HEK293 (cell line): ENCODE measurements at regions not wholly inside any gene's neighbourhood (a gene's known extent, or its start where the extent isn't known, plus 50 kb on each side); places are given as distances from the start of the nearest gene placed in this dataset.

Experiments
- CTCF ChIA-PET: fragments of 350-600 bp; formaldehyde crosslinking; extraction: SDS; loops from one replicate; lab custom pipeline; 2021; ENCODE audit warnings: antibody characterized with exemption; lab: Yijun Ruan, JAX
- POLR2A ChIA-PET: fragments of 300-600 bp; formaldehyde crosslinking; extraction: SDS; loops from one replicate; lab custom pipeline; 2020; ENCODE audit warnings: antibody characterized with exemption, inconsistent platforms; lab: Yijun Ruan, JAX
- H3K27ac ChIP-seq: fragments of 200-500 bp; sonication (Bioruptor generic); 2 replicates; pipeline ENCODE4 v1.5.1; 2014; ENCODE audit warnings: low read depth, low read length, control low read depth, inconsistent platforms; ENCODE audit errors: extremely low read depth
- H3K36me3 ChIP-seq, 2 experiments: fragments of 200-500 bp in 1 of 2; sonication (Bioruptor generic) in 1 of 2; 1 replicate in 1 of 2; 2 replicates in 1 of 2; pipeline ENCODE4 v1.5.1; 2014 to 2017; ENCODE audit warnings: inconsistent platforms in 2 of 2, low read length in 2 of 2; ENCODE audit not compliant: control insufficient read depth in 2 of 2, insufficient read depth in 1 of 2
- H3K4me1 ChIP-seq: fragments of 200-500 bp; sonication (Bioruptor generic); 2 replicates; pipeline ENCODE4 v1.5.1; 2014; ENCODE audit warnings: mild to moderate bottlenecking, low read length, inconsistent platforms; ENCODE audit not compliant: control insufficient read depth, insufficient read depth
- H3K4me3 ChIP-seq: 2 replicates; pipeline ENCODE4 v1.5.1; 2011; ENCODE audit warnings: low read depth, mild to moderate bottlenecking, control low read depth, low read length, moderate library complexity
- H3K9me3 ChIP-seq: fragments of 200-500 bp; sonication (Bioruptor generic); 2 replicates; pipeline ENCODE4 v1.5.1; 2014; ENCODE audit warnings: low read depth, low read length, inconsistent platforms; ENCODE audit not compliant: control insufficient read depth, insufficient read depth
- AEBP2 ChIP-seq: fragments of 450-650 bp; formaldehyde crosslinking; IDR thresholded peaks from 2 replicates; pipeline ENCODE4 v1.5.1; 2016; ENCODE audit warnings: missing biosample characterization, missing genetic modification characterization, borderline replicate concordance
- FEZF1 ChIP-seq: fragments of 450-650 bp; formaldehyde crosslinking; IDR thresholded peaks from 2 replicates; pipeline ENCODE4 v1.5.1; 2016; ENCODE audit warnings: missing biosample characterization, missing genetic modification characterization
- GLIS1 ChIP-seq: fragments of 450-650 bp; formaldehyde crosslinking; IDR thresholded peaks from 2 replicates; pipeline ENCODE4 v1.5.1; 2016; ENCODE audit warnings: missing biosample characterization, missing genetic modification characterization
- SETDB1 ChIP-seq: IDR thresholded peaks from one replicate; pipeline ENCODE4 v1.6.1; 2017; ENCODE audit warnings: mild to moderate bottlenecking, low read length, moderate library complexity, mixed read lengths; ENCODE audit not compliant: insufficient read length
- SP7 ChIP-seq: fragments of 450-650 bp; formaldehyde crosslinking; IDR thresholded peaks from 2 replicates; pipeline ENCODE4 v1.5.1; 2016; ENCODE audit warnings: missing biosample characterization, missing genetic modification characterization
- TCF7L2 ChIP-seq: IDR thresholded peaks from 2 replicates; pipeline ENCODE4 v1.6.1; 2011; ENCODE audit warnings: low read depth, mild to moderate bottlenecking, inconsistent platforms, low read length, moderate library complexity, borderline replicate concordance
- WT1 ChIP-seq: fragments of 450-650 bp; formaldehyde crosslinking; IDR thresholded peaks from 2 replicates; pipeline ENCODE4 v1.5.1; 2016; ENCODE audit warnings: missing biosample characterization, missing genetic modification characterization
- YY2 ChIP-seq: fragments of 450-650 bp; formaldehyde crosslinking; IDR thresholded peaks from 2 replicates; pipeline ENCODE4 v1.5.1; 2016; ENCODE audit warnings: missing biosample characterization, missing genetic modification characterization
- ZFP69B ChIP-seq: fragments of 450-650 bp; formaldehyde crosslinking; IDR thresholded peaks from 2 replicates; pipeline ENCODE4 v1.5.1; 2016; ENCODE audit warnings: missing biosample characterization, missing genetic modification characterization
- ZNF148 ChIP-seq: fragments of 450-650 bp; formaldehyde crosslinking; IDR thresholded peaks from 2 replicates; pipeline ENCODE4 v1.5.0; 2017; ENCODE audit warnings: missing biosample characterization, missing genetic modification characterization, borderline replicate concordance
- ZNF311 ChIP-seq: fragments of 450-650 bp; formaldehyde crosslinking; IDR thresholded peaks from 2 replicates; pipeline ENCODE4 v1.5.1; 2017; ENCODE audit warnings: missing biosample characterization, missing genetic modification characterization, borderline replicate concordance
- ZNF324 ChIP-seq: fragments of 450-650 bp; formaldehyde crosslinking; IDR thresholded peaks from 2 replicates; pipeline ENCODE4 v1.5.1; 2016; ENCODE audit warnings: missing biosample characterization, missing genetic modification characterization
- ZNF416 ChIP-seq: fragments of 450-650 bp; formaldehyde crosslinking; IDR thresholded peaks from 2 replicates; pipeline ENCODE4 v1.5.1; 2016; ENCODE audit warnings: missing biosample characterization, missing genetic modification characterization
- ZNF510 ChIP-seq: fragments of 450-650 bp; formaldehyde crosslinking; IDR thresholded peaks from 2 replicates; pipeline ENCODE4 v1.5.1; 2018; ENCODE audit warnings: mild to moderate bottlenecking, missing genetic modification characterization, missing biosample characterization; ENCODE audit not compliant: insufficient replicate concordance
- ZNF596 ChIP-seq: fragments of 450-650 bp; IDR thresholded peaks from 2 replicates; pipeline ENCODE4 v1.5.0; 2018; ENCODE audit warnings: missing biosample characterization, mild to moderate bottlenecking, missing genetic modification characterization, moderate library complexity
- ZNF785 ChIP-seq: fragments of 450-650 bp; formaldehyde crosslinking; IDR thresholded peaks from 2 replicates; pipeline ENCODE4 v1.5.1; 2016; ENCODE audit warnings: missing biosample characterization, missing genetic modification characterization
- ZSCAN4 ChIP-seq: fragments of 450-650 bp; formaldehyde crosslinking; IDR thresholded peaks from 2 replicates; pipeline ENCODE4 v1.5.1; 2017; ENCODE audit warnings: missing biosample characterization, missing genetic modification characterization
- TF ChIP-seq, protein P1 (sequence below): fragments of 450-650 bp; formaldehyde crosslinking; IDR thresholded peaks from 2 replicates; pipeline ENCODE4 v1.5.1; 2016; ENCODE audit warnings: missing biosample characterization, missing genetic modification characterization

DNA sequence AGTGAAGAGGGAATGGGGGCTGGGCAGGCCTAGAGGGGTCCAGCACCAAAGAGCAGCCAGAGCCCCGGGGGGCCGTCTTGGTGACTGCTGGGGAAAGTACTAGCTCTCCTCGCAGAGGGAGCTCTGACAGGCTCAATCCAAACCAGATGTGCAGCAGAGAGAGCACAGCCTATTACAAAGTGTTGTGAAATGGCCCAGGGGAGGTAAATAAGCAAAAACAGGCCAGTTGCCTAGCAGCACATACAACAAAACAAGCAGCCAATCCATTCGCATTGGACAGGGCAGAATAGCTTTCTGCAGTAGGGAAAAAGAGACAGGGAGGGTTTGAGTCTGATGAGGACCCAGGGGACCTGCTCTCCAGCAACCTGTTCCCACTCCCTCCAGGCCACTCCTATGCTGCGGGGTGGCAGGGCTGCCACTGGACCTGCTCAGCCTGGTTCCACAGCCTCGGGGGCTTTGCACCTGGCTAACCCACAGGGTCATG lies 239.6 kb upstream of the FGGY start (continued):
- 0 out of 2 replicates have a peak, but pooled peaks have one; percentile 17 for TF ChIP-seq WT1 (tag by site-specific recombination)

DNA sequence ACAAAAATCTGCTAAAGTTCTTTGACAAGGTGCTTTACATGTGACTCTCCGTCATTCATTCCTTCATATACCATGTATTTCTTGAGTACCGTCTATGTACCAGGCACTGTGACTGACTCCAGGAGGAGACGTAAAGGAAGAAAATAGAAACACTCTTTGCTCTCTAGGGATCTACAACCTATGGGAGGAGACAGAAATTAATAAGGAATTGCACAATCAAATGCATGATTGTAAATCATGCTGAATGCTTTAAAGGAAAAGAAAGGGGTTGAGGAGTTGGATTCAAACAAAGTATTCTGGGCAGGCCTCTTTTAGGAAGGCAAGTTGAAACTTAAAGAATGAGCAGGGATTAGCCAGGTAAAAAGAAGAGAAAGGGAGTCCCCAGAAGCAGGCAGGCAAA lies 239.1 kb upstream of the FGGY start:
- TF ChIP-seq FEZF1 (no peak), ZNF785 (tag by site-specific recombination) (no peak), SETDB1 (no peak), ZNF510 (tag by site-specific recombination) (no peak), ZNF416 (tag by site-specific recombination) (no peak), ZNF324 (tag by site-specific recombination) (no peak), TCF7L2 (no peak), ZFP69B (tag by site-specific recombination) (no peak), ZNF148 (tag by site-specific recombination) (no peak), SP7 (tag by site-specific recombination) (no peak), YY2 (tag by site-specific recombination) (no peak), ZNF311 (tag by site-specific recombination) (no peak), AEBP2 (tag by site-specific recombination) (no peak)
- TF ChIP-seq, protein P1, sequence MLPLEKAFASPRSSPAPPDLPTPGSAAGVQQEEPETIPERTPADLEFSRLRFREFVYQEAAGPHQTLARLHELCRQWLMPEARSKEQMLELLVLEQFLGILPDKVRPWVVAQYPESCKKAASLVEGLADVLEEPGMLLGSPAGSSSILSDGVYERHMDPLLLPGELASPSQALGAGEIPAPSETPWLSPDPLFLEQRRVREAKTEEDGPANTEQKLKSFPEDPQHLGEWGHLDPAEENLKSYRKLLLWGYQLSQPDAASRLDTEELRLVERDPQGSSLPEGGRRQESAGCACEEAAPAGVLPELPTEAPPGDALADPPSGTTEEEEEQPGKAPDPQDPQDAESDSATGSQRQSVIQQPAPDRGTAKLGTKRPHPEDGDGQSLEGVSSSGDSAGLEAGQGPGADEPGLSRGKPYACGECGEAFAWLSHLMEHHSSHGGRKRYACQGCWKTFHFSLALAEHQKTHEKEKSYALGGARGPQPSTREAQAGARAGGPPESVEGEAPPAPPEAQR (tag by site-specific recombination) = no peak
- peaks cover 8% of the 10 kb centered on the region; the same call in 1 of the 2 replicates for H3K4me1 ChIP-seq
- POLR2A ChIA-PET = no interaction called here
- H3K4me3 ChIP-seq = no peak overlapping the region
- CTCF ChIA-PET = no interaction called here
- no peak overlapping the region for H3K27ac ChIP-seq
- no peaks in the 10 kb centered on the region for H3K9me3 ChIP-seq
- no peaks in the 10 kb centered on the region for H3K36me3 ChIP-seq

DNA sequence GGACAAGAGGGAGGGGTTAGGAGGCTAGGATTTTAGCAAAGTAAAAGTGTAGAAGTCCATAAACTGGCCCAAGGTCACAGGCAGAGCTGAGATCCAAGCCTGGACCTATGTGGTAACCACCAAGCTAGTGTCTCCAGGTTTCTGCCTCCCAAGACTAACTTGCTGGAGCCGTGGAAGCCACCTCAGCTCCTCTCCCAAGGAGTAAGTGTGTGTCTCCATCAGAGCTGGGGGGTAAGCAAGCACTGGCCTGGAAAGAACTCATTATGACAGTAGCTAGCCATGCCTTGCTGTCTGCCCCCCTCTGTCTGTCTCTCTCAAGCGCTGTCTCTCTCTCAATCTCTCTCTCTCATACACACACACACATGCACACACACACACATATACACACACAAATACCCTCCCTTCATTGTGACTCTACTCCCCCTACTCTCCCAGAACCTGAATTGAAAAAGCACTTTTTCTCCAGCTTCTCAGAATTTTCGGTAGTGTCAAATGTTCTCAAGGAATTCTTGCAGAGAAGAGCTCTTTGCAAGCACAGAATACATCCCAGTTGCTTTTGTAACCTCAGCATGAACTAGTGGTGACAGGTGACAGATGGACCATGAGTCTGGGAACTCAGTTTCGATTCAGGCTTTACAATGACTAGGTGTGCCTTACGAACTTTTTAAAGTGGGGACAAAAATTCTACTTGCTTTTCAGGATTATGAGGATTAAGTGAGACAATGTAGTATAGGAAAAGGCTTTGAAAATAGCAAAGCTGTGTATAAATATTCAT lies 238.0 kb upstream of the FGGY start:
- H3K27ac ChIP-seq = no peak overlapping the region
- TF ChIP-seq ZSCAN4 (tag by site-specific recombination) (peak; percentile 28; the same call in 1 of the 2 replicates), ZNF596 (tag by site-specific recombination) (no peak), GLIS1 (peak; percentile 95)
- TF ChIP-seq, all 188 proteins: peak for 2
- Histone ChIP-seq H3K4me3 (no peak overlapping the region), H3K36me3 (no peaks in the 10 kb centered on the region), H3K4me1 (peaks cover 8% of the 10 kb centered on the region; the same call in 1 of the 2 replicates), H3K9me3 (no peaks in the 10 kb centered on the region)
- ChIA-PET POLR2A (interaction anchor here (0.8 kb wide), 1 partner anchor 237 kb away, joined by 3 read pairs; no protein-coding TSS in a partner anchor), CTCF (interaction anchor here (1.5 kb wide), 1 partner anchor 19 kb away, joined by 5 read pairs; no protein-coding TSS in a partner anchor)
